GM13977 (cell line): ENCODE measurements at regions not wholly inside any gene's neighbourhood (a gene's known extent, or its start where the extent isn't known, plus 50 kb on each side); places are given as distances from the start of the nearest gene placed in this dataset.

Source experiments
- DNase-seq: peaks from one replicate; pipeline ENCODE4 v3.0.0; 2012; ENCODE audit warnings: low spot score
- CTCF ChIP-seq: IDR thresholded peaks from 2 replicates; pipeline ENCODE4 v1.5.1; 2012; ENCODE audit warnings: mild to moderate bottlenecking, control low read depth; ENCODE audit not compliant: insufficient read depth; ENCODE audit errors: extremely low read depth, missing control alignments
- in situ Hi-C: fragments of 300-500 bp; cut with MboI; formaldehyde crosslinking; loops from one replicate; pipeline ENCODE4 v1.12.0; 2022; ENCODE audit warnings: low sequenced_read_pairs, low pct_unique_long_range_greater_than_20kb, mixed read lengths, inconsistent platforms; ENCODE audit not compliant: unreplicated experiment

- in situ Hi-C loops = no loop called here
- DNase-seq = no peak
- TF ChIP-seq CTCF = no peak
Measured at GRCh38 chr20:4069751-4070150, 54.4 kb upstream of the RNF24 start.

- in situ Hi-C loops = no loop called here
Measured at GRCh38 chr20:4068708-4069107, 53.4 kb upstream of the RNF24 start.

GRCh38 chr20:4067600-4068261 is 52.4 kb upstream of the RNF24 start:
- in situ Hi-C loops = no loop called here
- DNase-seq = no peak
- TF ChIP-seq CTCF = no peak

More at GRCh38 chr20:4068708-4069107, 53.4 kb upstream of the RNF24 start:
- no peak for TF ChIP-seq CTCF
- no peak for DNase-seq

- no peak for DNase-seq
- TF ChIP-seq CTCF = no peak
- in situ Hi-C loops = no loop called here
Measured at GRCh38 chr20:4066551-4066950, 51.2 kb upstream of the RNF24 start.

- in situ Hi-C loops = no loop called here
- no peak for TF ChIP-seq CTCF
- no peak for DNase-seq
Measured at GRCh38 chr20:4065391-4065844, 50.1 kb upstream of the RNF24 start.
